T-cell (primary cell): ENCODE measurements at regions not wholly inside any gene's neighbourhood (a gene's known extent, or its start where the extent isn't known, plus 50 kb on each side); places are given as distances from the start of the nearest gene placed in this dataset.

Experiments
- ATAC-seq, 4 experiments: fragments of 200-7000 bp in 3 of 4; fragments of 150-1000 bp in 1 of 4; cut with Tn5 transposase; replicated peaks in 1 of 4; 1 replicate in 3 of 4; 2 replicates in 1 of 4; pipeline ENCODE4 v1.10.0; 2021; ENCODE audit warnings: moderate library complexity in 3 of 4, mild to moderate bottlenecking in 2 of 4, moderate number of reproducible peaks in 1 of 4
- CTCF ChIA-PET, 2 donors: fragments of 300-600 bp; sonication (Branson Sonifier 250); formaldehyde crosslinking; loops; one replicate each; lab custom pipeline; 2022; ENCODE audit warnings: antibody characterized with exemption in 2 of 2; lab: Charles Lee
- POLR2A ChIA-PET, 2 donors: fragments of 300-600 bp; sonication (Branson Sonifier 250); formaldehyde crosslinking; loops; one replicate each; lab custom pipeline; 2022; ENCODE audit warnings: antibody characterized with exemption in 2 of 2; lab: Charles Lee
- DNase-seq, 35 experiments: peaks; one replicate each; pipeline versions ENCODE4 v3.0.0 to v3.0.0-alpha.2; 2013 to 2023
- H3K27ac ChIP-seq: one replicate; pipeline ENCODE4 v1.5.1; 2013; ENCODE audit warnings: low read length
- H3K27me3 ChIP-seq, 2 experiments: replicated peaks in 1 of 2; 1 replicate in 1 of 2; 2 replicates in 1 of 2; pipeline versions ENCODE4 v1.6.1 to v1.7.0; 2013; ENCODE audit warnings: low read length in 1 of 2, mixed read lengths in 1 of 2; ENCODE audit not compliant: control insufficient read depth in 2 of 2, insufficient read depth in 2 of 2; ENCODE audit errors: extremely low read depth in 1 of 2
- H3K36me3 ChIP-seq, 2 donors: 1 replicate in 1 of 2; 2 replicates in 1 of 2; pipeline versions ENCODE4 v1.6.1 to v1.7.0; 2013; ENCODE audit warnings: low read length in 1 of 2; ENCODE audit not compliant: control insufficient read depth in 2 of 2, insufficient read depth in 1 of 2; ENCODE audit errors: extremely low read depth in 1 of 2
- H3K4me1 ChIP-seq, 2 experiments: 1 replicate in 1 of 2; 2 replicates in 1 of 2; pipeline versions ENCODE4 v1.6.1 to v1.7.0; 2013; ENCODE audit warnings: low read length in 2 of 2, mixed read lengths in 1 of 2; ENCODE audit not compliant: insufficient read depth in 2 of 2, control insufficient read depth in 1 of 2; ENCODE audit errors: extremely low read depth in 1 of 2
- H3K4me3 ChIP-seq, 2 donors: 1 replicate in 1 of 2; 2 replicates in 1 of 2; pipeline versions ENCODE4 v1.5.1 to v1.7.0; 2013; ENCODE audit warnings: mild to moderate bottlenecking in 2 of 2, low read length in 1 of 2, moderate library complexity in 1 of 2; ENCODE audit not compliant: control insufficient read depth in 1 of 2; ENCODE audit errors: extremely low read depth in 1 of 2
- H3K9me3 ChIP-seq: 2 replicates; pipeline ENCODE4 v1.7.0; 2013
- H3K27ac Mint-ChIP-seq, 2 donors: one replicate each; pipeline ENCODE4 v1.8.0; 2020 to 2021; ENCODE audit warnings: mild to moderate bottlenecking in 2 of 2, mixed read lengths in 2 of 2
- H3K27me3 Mint-ChIP-seq, 2 donors: one replicate each; pipeline ENCODE4 v1.8.0; 2021 to 2022; ENCODE audit warnings: mixed read lengths in 2 of 2
- H3K36me3 Mint-ChIP-seq: one replicate; pipeline ENCODE4 v1.8.0; 2021; ENCODE audit warnings: mixed read lengths
- H3K4me1 Mint-ChIP-seq, 3 donors: one replicate each; pipeline ENCODE4 v1.8.0; 2020 to 2022; ENCODE audit warnings: mixed read lengths in 3 of 3, mild to moderate bottlenecking in 1 of 3
- H3K4me3 Mint-ChIP-seq, 3 donors: one replicate each; pipeline ENCODE4 v1.8.0; 2020 to 2022; ENCODE audit warnings: mild to moderate bottlenecking in 3 of 3, mixed read lengths in 3 of 3, moderate library complexity in 3 of 3
- H3K9me3 Mint-ChIP-seq, 3 donors: one replicate each; pipeline ENCODE4 v1.8.0; 2020 to 2022; ENCODE audit warnings: mixed read lengths in 3 of 3
- WGBS: methylation state at CpG from one replicate; pipeline ENCODE4 v1.1.5; 2013; ENCODE audit warnings: missing lambda C conversion rate; ENCODE audit not compliant: insufficient coverage; 5-methylcytosine and 5-hydroxymethylcytosine counted together

- Histone ChIP-seq H3K36me3 (no peaks in the 10 kb centered on the region), H3K9me3 (no peaks in the 10 kb centered on the region), H3K4me1 (no peaks in the 10 kb centered on the region), H3K27me3 (no peaks in the 10 kb centered on the region), H3K27ac (no peak overlapping the region), H3K4me3 (no peak overlapping the region)
- no peaks in the 10 kb centered on the region for H3K4me1 Mint-ChIP-seq
- H3K27ac Mint-ChIP-seq = no peak overlapping the region
- H3K36me3 Mint-ChIP-seq = no peaks in the 10 kb centered on the region
- ChIA-PET POLR2A (no interaction called here), CTCF (interaction anchor here in 1 of 2 donors (0.7 kb wide), 1 partner anchor 59 kb away, joined by 4 read pairs; no protein-coding TSS in a partner anchor)
- H3K9me3 Mint-ChIP-seq = peaks cover 8 to 17% (median 10%) of the 10 kb centered on the region in 3 donors
- ATAC-seq (no peak), DNase-seq (no peak)
- WGBS = no CpG with 5 or more reads among the region's 4 CpGs
- no peak overlapping the region for H3K4me3 Mint-ChIP-seq
- H3K27me3 Mint-ChIP-seq = no peaks in the 10 kb centered on the region
Observed at GRCh38 chr18:64365106-64365505, 216.2 kb upstream of the LINC00305 start.

GRCh38 chr18:64337673-64338072, 188.8 kb upstream of the LINC00305 start:
- ChIA-PET CTCF (no interaction called here), POLR2A (no interaction called here)
- Histone ChIP-seq H3K36me3 (no peaks in the 10 kb centered on the region), H3K4me1 (no peaks in the 10 kb centered on the region), H3K4me3 (no peak overlapping the region), H3K9me3 (no peaks in the 10 kb centered on the region), H3K27ac (no peak overlapping the region), H3K27me3 (no peaks in the 10 kb centered on the region)
- H3K9me3 Mint-ChIP-seq = peaks cover 0 to 2% (median 0%) of the 10 kb centered on the region in 3 donors
- H3K36me3 Mint-ChIP-seq = no peaks in the 10 kb centered on the region
- DNase-seq (no peak), ATAC-seq (no peak)
- WGBS = no CpG with 5 or more reads among the region's 3 CpGs
- no peak overlapping the region for H3K27ac Mint-ChIP-seq
- H3K4me3 Mint-ChIP-seq = no peak overlapping the region
- H3K4me1 Mint-ChIP-seq = no peaks in the 10 kb centered on the region
- H3K27me3 Mint-ChIP-seq = no peaks in the 10 kb centered on the region

- Histone ChIP-seq H3K9me3 (no peaks in the 10 kb centered on the region), H3K36me3 (no peaks in the 10 kb centered on the region), H3K27me3 (no peaks in the 10 kb centered on the region), H3K4me3 (no peak overlapping the region), H3K4me1 (no peaks in the 10 kb centered on the region), H3K27ac (no peak overlapping the region)
- POLR2A ChIA-PET = no interaction called here
- no peaks in the 10 kb centered on the region for H3K27me3 Mint-ChIP-seq
- H3K4me1 Mint-ChIP-seq = no peaks in the 10 kb centered on the region
- ATAC-seq = no peak
- no peak overlapping the region for H3K27ac Mint-ChIP-seq
- 54% methylated on average over 1 of the region's 2 CpGs for WGBS
- CTCF ChIA-PET = no interaction called here
- no peak for DNase-seq
- no peaks in the 10 kb centered on the region for H3K36me3 Mint-ChIP-seq
- no peak overlapping the region for H3K4me3 Mint-ChIP-seq
- peaks cover 0 to 2% (median 0%) of the 10 kb centered on the region in 3 donors for H3K9me3 Mint-ChIP-seq
Observed at GRCh38 chr18:64337018-64337417, 188.1 kb upstream of the LINC00305 start.

GRCh38 chr18:64334748-64335147, 185.9 kb upstream of the LINC00305 start:
- no CpG with 5 or more reads among the region's 2 CpGs for WGBS
- H3K4me3 Mint-ChIP-seq = no peak overlapping the region
- Histone ChIP-seq H3K4me1 (no peaks in the 10 kb centered on the region), H3K27ac (no peak overlapping the region), H3K27me3 (no peaks in the 10 kb centered on the region), H3K4me3 (no peak overlapping the region), H3K36me3 (no peaks in the 10 kb centered on the region), H3K9me3 (no peaks in the 10 kb centered on the region)
- ATAC-seq (no peak), DNase-seq (no peak)
- no peaks in the 10 kb centered on the region for H3K27me3 Mint-ChIP-seq
- no peaks in the 10 kb centered on the region for H3K4me1 Mint-ChIP-seq
- no peak overlapping the region for H3K27ac Mint-ChIP-seq
- POLR2A ChIA-PET = no interaction called here
- H3K9me3 Mint-ChIP-seq = peaks cover 0 to 2% (median 0%) of the 10 kb centered on the region in 3 donors
- CTCF ChIA-PET = no interaction called here
- no peaks in the 10 kb centered on the region for H3K36me3 Mint-ChIP-seq

- CTCF ChIA-PET = no interaction called here
- Mint-ChIP-seq H3K4me1 (no peaks in the 10 kb centered on the region), H3K36me3 (no peaks in the 10 kb centered on the region), H3K4me3 (no peak overlapping the region), H3K9me3 (peaks cover 0 to 5% (median 0%) of the 10 kb centered on the region in 3 donors), H3K27me3 (no peaks in the 10 kb centered on the region), H3K27ac (no peak overlapping the region)
- WGBS = no CpG with 5 or more reads among the region's 3 CpGs
- H3K4me1 ChIP-seq = no peaks in the 10 kb centered on the region
- POLR2A ChIA-PET = no interaction called here
- ATAC-seq = no peak
- no peak overlapping the region for H3K27ac ChIP-seq
- no peaks in the 10 kb centered on the region for H3K9me3 ChIP-seq
- no peaks in the 10 kb centered on the region for H3K36me3 ChIP-seq
- H3K4me3 ChIP-seq = no peak overlapping the region
- no peak for DNase-seq
- no peaks in the 10 kb centered on the region for H3K27me3 ChIP-seq
Observed at GRCh38 chr18:64333584-64333983, 184.7 kb upstream of the LINC00305 start.

GRCh38 chr18:64332835-64333234, 183.9 kb upstream of the LINC00305 start:
- no peaks in the 10 kb centered on the region for H3K36me3 ChIP-seq
- no peaks in the 10 kb centered on the region for H3K36me3 Mint-ChIP-seq
- H3K27ac Mint-ChIP-seq = no peak overlapping the region
- no peak for DNase-seq
- ChIA-PET POLR2A (no interaction called here), CTCF (no interaction called here)
- H3K27me3 Mint-ChIP-seq = no peaks in the 10 kb centered on the region
- 69% methylated on average over 4 of the region's 6 CpGs for WGBS
- no peak overlapping the region for H3K4me3 Mint-ChIP-seq
- H3K4me3 ChIP-seq = no peak overlapping the region
- no peak overlapping the region for H3K27ac ChIP-seq
- ATAC-seq = no peak
- H3K27me3 ChIP-seq = no peaks in the 10 kb centered on the region
- H3K4me1 ChIP-seq = no peaks in the 10 kb centered on the region
- no peaks in the 10 kb centered on the region for H3K4me1 Mint-ChIP-seq
- peaks cover 0 to 5% (median 0%) of the 10 kb centered on the region in 3 donors for H3K9me3 Mint-ChIP-seq
- no peaks in the 10 kb centered on the region for H3K9me3 ChIP-seq

GRCh38 chr18:64331419-64331818, 182.5 kb upstream of the LINC00305 start:
- Mint-ChIP-seq H3K27me3 (no peaks in the 10 kb centered on the region), H3K27ac (no peak overlapping the region), H3K4me1 (no peaks in the 10 kb centered on the region), H3K9me3 (peaks cover 0 to 5% (median 5%) of the 10 kb centered on the region in 3 donors), H3K4me3 (no peak overlapping the region), H3K36me3 (no peaks in the 10 kb centered on the region)
- H3K4me3 ChIP-seq = no peak overlapping the region
- H3K36me3 ChIP-seq = no peaks in the 10 kb centered on the region
- H3K27me3 ChIP-seq = no peaks in the 10 kb centered on the region
- ATAC-seq (no peak), DNase-seq (no peak)
- H3K9me3 ChIP-seq = no peaks in the 10 kb centered on the region
- WGBS = no CpG with 5 or more reads among the region's 1 CpG
- no peaks in the 10 kb centered on the region for H3K4me1 ChIP-seq
- ChIA-PET CTCF (no interaction called here), POLR2A (no interaction called here)
- H3K27ac ChIP-seq = no peak overlapping the region
